Lower leg skin (tissue), 3 donors: ENCODE measurements at regions not wholly inside any gene's neighbourhood (a gene's known extent, or its start where the extent isn't known, plus 50 kb on each side); places are given as distances from the start of the nearest gene placed in this dataset.

Experiments
- POLR2A ChIP-seq, 2 donors: fragments of 450-650 bp; IDR thresholded peaks; one replicate each; pipeline ENCODE4 v1.6.1; 2016 to 2017; ENCODE audit warnings: antibody characterized with exemption in 2 of 2, mild to moderate bottlenecking in 1 of 2, moderate library complexity in 1 of 2
- TF ChIP-seq, protein P1 (sequence below), 3 donors: fragments of 450-650 bp; IDR thresholded peaks; one replicate each; pipeline ENCODE4 v1.5.1; 2016; ENCODE audit warnings: antibody characterized with exemption in 3 of 3, mild to moderate bottlenecking in 3 of 3, moderate library complexity in 2 of 3

DNA sequence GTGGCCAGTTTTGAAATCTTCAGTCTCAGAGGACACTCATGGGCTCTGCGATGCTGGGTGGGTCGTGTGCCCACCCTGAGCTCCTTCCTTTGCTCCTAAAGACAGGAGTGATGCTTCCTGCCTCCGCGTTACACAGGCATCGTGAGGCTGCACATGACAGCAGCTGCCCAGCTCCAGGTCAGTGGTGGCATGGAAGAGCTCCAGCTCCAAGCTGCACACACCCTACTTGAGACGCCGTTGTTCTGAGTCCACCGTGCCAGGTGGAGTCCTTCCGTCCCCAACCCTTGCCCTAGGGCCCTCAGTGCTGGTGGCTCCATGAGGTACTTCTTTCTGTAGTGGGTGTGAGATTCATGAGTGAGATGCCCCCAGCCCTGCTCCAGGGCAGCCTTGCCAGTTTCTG lies 794.1 kb downstream of the BRD1 start:
- TF ChIP-seq, protein P1, sequence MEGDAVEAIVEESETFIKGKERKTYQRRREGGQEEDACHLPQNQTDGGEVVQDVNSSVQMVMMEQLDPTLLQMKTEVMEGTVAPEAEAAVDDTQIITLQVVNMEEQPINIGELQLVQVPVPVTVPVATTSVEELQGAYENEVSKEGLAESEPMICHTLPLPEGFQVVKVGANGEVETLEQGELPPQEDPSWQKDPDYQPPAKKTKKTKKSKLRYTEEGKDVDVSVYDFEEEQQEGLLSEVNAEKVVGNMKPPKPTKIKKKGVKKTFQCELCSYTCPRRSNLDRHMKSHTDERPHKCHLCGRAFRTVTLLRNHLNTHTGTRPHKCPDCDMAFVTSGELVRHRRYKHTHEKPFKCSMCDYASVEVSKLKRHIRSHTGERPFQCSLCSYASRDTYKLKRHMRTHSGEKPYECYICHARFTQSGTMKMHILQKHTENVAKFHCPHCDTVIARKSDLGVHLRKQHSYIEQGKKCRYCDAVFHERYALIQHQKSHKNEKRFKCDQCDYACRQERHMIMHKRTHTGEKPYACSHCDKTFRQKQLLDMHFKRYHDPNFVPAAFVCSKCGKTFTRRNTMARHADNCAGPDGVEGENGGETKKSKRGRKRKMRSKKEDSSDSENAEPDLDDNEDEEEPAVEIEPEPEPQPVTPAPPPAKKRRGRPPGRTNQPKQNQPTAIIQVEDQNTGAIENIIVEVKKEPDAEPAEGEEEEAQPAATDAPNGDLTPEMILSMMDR (IDR thresholded peaks at IDR 0.05): no peak
- no peak for TF ChIP-seq POLR2A (IDR thresholded peaks at IDR 0.05)
